Ishikawa (cell line): ENCODE measurements at regions not wholly inside any gene's neighbourhood (a gene's known extent, or its start where the extent isn't known, plus 50 kb on each side); places are given as distances from the start of the nearest gene placed in this dataset.

Experiments used
- CEBPB ChIP-seq: IDR thresholded peaks from 2 replicates; pipeline ENCODE4 v1.6.1; 2012
- CREB1 ChIP-seq: IDR thresholded peaks from 2 replicates; pipeline ENCODE4 v1.6.1; 2012; ENCODE audit warnings: low read depth
- EGR1 ChIP-seq: IDR thresholded peaks from 2 replicates; pipeline ENCODE4 v1.6.1; 2012
- EP300 ChIP-seq: IDR thresholded peaks from 2 replicates; pipeline ENCODE4 v1.6.1; 2012; ENCODE audit warnings: borderline replicate concordance
- FOXM1 ChIP-seq: IDR thresholded peaks from 2 replicates; pipeline ENCODE4 v1.6.1; 2012; ENCODE audit warnings: low read depth, borderline replicate concordance
- NFIC ChIP-seq: IDR thresholded peaks from 2 replicates; pipeline ENCODE4 v1.6.1; 2012
- REST ChIP-seq: IDR thresholded peaks from 2 replicates; pipeline ENCODE4 v1.6.1; 2012; ENCODE audit warnings: low read depth, mild to moderate bottlenecking
- TAF1 ChIP-seq: IDR thresholded peaks from 2 replicates; pipeline ENCODE4 v1.6.1; 2012; ENCODE audit warnings: low read depth, mild to moderate bottlenecking
- TEAD4 ChIP-seq: IDR thresholded peaks from 2 replicates; pipeline ENCODE4 v1.6.1; 2012
- YY1 ChIP-seq: IDR thresholded peaks from 2 replicates; pipeline ENCODE4 v1.6.1; 2012; ENCODE audit warnings: low read depth
- TF ChIP-seq, protein P1 (sequence below): IDR thresholded peaks from 2 replicates; pipeline ENCODE4 v1.6.1; 2012

- TF ChIP-seq YY1, result no peak
- TF ChIP-seq TAF1, result no peak
- no peak for TF ChIP-seq REST
- no peak for TF ChIP-seq FOXM1
- no peak for TF ChIP-seq EP300
- no peak for TF ChIP-seq EGR1
- no peak for TF ChIP-seq CEBPB
- TF ChIP-seq TEAD4, result no peak
- no peak for TF ChIP-seq NFIC
- TF ChIP-seq, protein P1, sequence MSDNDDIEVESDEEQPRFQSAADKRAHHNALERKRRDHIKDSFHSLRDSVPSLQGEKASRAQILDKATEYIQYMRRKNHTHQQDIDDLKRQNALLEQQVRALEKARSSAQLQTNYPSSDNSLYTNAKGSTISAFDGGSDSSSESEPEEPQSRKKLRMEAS, result no peak
- TF ChIP-seq CREB1, result no peak
These were observed 84.7 kb upstream of the MEDAG start for GRCh38 chr13:30821421-30821820.
